LNCAP (cell line): ENCODE measurements at regions not wholly inside any gene's neighbourhood (a gene's known extent, or its start where the extent isn't known, plus 50 kb on each side); places are given as distances from the start of the nearest gene placed in this dataset.

Experiments
- CTCF ChIP-seq: fragments of 450-650 bp; IDR thresholded peaks from 2 replicates; pipeline ENCODE4 v1.5.1; 2017; ENCODE audit warnings: mild to moderate bottlenecking

DNA sequence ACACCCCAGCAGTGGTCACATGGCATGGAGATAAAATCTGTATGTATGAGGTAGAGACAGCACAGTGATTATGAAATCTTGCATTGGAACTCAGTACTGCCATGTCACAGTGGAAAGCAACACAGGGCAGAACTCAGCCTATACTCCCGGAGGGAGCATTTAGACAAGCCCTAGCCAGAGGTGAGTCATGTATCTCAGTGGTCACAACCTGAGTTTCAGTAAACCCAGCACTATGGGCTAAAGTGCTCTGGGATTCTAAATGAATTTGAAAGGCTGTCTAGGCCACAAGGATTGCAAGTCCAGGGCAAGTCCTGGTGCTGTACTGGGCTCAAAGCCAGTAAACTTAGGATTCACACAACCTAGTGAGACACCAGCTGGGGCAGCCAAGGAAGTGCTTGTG lies 1717.1 kb upstream of the RAG2 start:
- no peak for TF ChIP-seq CTCF

GRCh38 chr11:38307455-38307854 lies 1709.4 kb upstream of the RAG2 start:
- no peak for TF ChIP-seq CTCF

DNA sequence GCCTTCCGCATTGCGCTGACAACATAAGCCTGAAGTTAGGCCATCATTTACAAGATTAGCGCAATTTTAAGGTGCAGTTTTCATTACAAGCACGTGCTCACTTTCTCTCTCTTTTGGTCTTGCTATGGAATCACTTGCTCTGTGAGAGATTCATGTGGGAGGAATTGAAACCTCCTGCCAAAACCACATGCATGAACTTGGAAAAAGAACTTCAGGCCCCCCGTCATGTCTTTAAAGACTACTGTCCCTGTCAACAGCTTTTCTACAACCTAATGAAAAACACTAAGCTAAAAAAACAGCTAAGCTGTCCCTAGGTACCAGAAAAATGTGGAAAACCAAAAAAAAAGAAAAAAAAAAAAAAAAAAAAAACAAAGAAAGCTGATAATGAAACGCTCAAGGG lies 1707.6 kb upstream of the RAG2 start:
- TF ChIP-seq CTCF, result no peak

GRCh38 chr11:38304926-38305325 lies 1706.9 kb upstream of the RAG2 start:
- TF ChIP-seq CTCF, result no peak

DNA sequence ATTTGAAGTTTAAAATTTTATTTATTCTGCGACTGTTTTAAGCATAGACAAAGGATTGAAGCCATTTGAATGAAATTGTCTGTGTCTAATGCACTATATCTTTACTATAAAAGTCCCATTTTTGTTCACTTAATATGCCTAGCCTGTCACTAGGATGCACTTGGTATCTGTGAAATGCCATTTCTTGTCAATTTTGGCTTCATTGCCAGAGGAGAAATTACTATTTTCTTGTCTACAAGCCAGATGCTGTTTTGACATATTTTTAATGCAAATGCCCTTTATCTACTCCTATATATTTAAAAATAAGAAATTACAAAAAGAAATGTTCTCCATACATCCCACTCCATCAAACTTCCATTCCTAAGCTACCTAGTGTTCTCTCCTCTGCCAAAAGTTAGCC lies 1704.5 kb upstream of the RAG2 start:
- no peak for TF ChIP-seq CTCF

DNA sequence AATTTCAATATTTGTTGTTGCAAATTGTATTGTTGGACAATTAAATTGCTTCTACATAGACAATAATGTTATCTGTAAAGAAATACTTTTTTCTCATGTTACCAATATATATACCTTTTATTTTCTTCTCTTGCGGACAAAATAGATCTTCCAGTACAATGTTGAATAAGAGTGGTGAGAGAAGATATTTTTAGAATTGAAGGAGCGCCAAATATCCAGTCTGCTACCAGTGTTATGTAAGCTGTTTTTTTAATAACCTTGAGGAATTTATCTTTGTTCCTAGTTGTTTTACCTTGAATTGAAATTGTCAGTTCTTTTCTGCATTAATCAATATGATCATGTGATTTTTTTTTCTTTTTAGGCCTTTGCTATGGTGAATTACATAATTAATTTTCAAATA lies 1702.5 kb upstream of the RAG2 start:
- TF ChIP-seq CTCF, result no peak

DNA sequence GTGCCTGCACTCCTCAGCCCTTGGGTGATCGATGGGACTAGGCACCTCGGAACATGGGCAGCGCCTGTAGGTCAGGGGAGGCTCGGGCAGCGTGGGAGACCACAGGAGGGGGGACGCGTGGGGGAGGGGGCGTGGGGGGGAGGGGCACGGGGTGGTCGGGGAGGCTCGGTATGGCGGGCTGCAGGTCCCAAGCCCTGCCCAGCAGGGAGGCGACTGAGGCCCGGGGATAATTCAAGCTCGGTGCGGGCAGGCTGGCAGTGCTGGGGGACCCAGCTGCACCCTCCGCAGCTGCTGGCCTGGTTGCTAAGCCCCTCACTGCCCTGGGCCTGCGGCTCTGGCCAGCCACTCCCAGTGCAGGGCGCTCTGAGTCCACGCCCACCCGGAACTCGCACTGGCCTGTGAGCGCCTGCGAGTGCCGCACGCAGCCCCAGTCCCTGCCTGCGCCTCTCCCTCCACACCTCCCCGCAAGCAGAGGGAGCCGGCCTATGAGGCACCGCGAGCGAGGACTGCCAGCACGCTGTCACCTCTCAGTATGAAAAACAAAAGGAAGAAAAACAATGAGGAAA lies 1698.3 kb upstream of the RAG2 start:
- no peak for TF ChIP-seq CTCF

- no peak for TF ChIP-seq CTCF
These were observed 1684.7 kb upstream of the RAG2 start for GRCh38 chr11:38282718-38283117.
